ENCODE measurements at regions not wholly inside any gene's neighbourhood (a gene's known extent, or its start where the extent isn't known, plus 50 kb on each side); places are given as distances from the start of the nearest gene placed in this dataset.

DNA sequence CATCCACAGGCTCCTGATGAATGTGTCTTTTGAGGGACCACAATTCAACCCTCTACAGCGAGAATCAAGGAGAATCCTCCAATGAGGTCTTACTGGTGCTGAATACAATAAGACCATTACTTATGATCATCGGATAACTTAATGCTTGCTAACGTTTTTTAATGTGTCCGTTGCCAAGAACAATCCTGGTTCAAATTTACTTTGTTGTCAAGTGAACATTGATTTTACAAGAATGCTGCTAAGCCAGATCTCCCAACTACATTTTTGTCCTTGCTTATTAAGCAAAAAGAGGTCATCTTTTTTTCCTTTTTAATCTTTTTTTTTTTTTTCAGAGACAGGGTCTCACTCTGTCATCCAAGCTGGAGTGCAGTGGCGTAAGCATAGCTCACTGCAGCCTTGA lies 93.7 kb downstream of the THNSL2 start:
- TF ChIP-seq POLR2AphosphoS5 (IDR thresholded peaks at IDR 0.05; ENCODE audit: borderline replicate concordance, low read depth, low read length) (no peak), EZH2 (IDR thresholded peaks at IDR 0.05) (no peak), FOXP2 (optimal IDR thresholded peaks at IDR 0.05; ENCODE audit: control extremely low read depth, extremely low read length, insufficient read depth) (no peak)

All from SK-N-MC (cell line).